Astrocyte (in vitro differentiated cells and primary cell): ENCODE measurements at regions not wholly inside any gene's neighbourhood (a gene's known extent, or its start where the extent isn't known, plus 50 kb on each side); places are given as distances from the start of the nearest gene placed in this dataset.

Experiments used
- DNase-seq: peaks from one replicate; pipeline ENCODE4 v3.0.0-alpha.2; 2010; ENCODE audit warnings: low read depth
- FAIRE-seq: peaks from 2 replicates; lab custom pipeline; 2011; peaks lifted over from hg19 to GRCh38; lab: Jason Lieb, UNC
- H2AFZ ChIP-seq: 2 replicates; pipeline ENCODE4 v1.6.0; 2012; ENCODE audit warnings: low read depth, low read length, inconsistent platforms
- H3K27ac ChIP-seq: 2 replicates; pipeline ENCODE4 v1.5.1; 2011; ENCODE audit warnings: low read depth, low read length, inconsistent platforms
- H3K27me3 ChIP-seq: 2 replicates; pipeline ENCODE4 v1.6.0; 2011; ENCODE audit warnings: low read length, inconsistent platforms; ENCODE audit not compliant: insufficient read depth
- H3K36me3 ChIP-seq: 2 replicates; pipeline ENCODE4 v1.5.1; 2011; ENCODE audit warnings: low read length, inconsistent platforms; ENCODE audit not compliant: insufficient read depth
- H3K4me1 ChIP-seq: 2 replicates; pipeline ENCODE4 v1.5.1; 2011; ENCODE audit warnings: low read length, inconsistent platforms; ENCODE audit not compliant: insufficient read depth
- H3K4me2 ChIP-seq: 2 replicates; pipeline ENCODE4 v1.6.0; 2012; ENCODE audit warnings: low read length, inconsistent platforms
- H3K4me3 ChIP-seq: 2 replicates; pipeline ENCODE4 v1.5.1; 2011; ENCODE audit warnings: low read depth, mild to moderate bottlenecking, low read length, inconsistent platforms; ENCODE audit not compliant: insufficient read depth
- H3K79me2 ChIP-seq: 2 replicates; pipeline ENCODE4 v1.6.0; 2012; ENCODE audit warnings: mild to moderate bottlenecking, low read length, inconsistent platforms; ENCODE audit not compliant: insufficient read depth
- H3K9ac ChIP-seq: 2 replicates; pipeline ENCODE4 v1.6.0; 2012; ENCODE audit warnings: mild to moderate bottlenecking, low read length, inconsistent platforms
- H3K9me3 ChIP-seq: 2 replicates; pipeline ENCODE4 v1.5.1; 2012; ENCODE audit warnings: low read depth, mild to moderate bottlenecking, low read length, inconsistent platforms; ENCODE audit not compliant: insufficient read depth
- H4K20me1 ChIP-seq: 2 replicates; pipeline ENCODE4 v1.6.0; 2012; ENCODE audit warnings: low read length, inconsistent platforms; ENCODE audit not compliant: insufficient read depth
- H3K27ac Mint-ChIP-seq: one replicate; pipeline ENCODE4 v1.8.0; 2021; ENCODE audit warnings: mild to moderate bottlenecking, mixed read lengths; ENCODE audit not compliant: unreplicated experiment
- H3K27me3 Mint-ChIP-seq: one replicate; pipeline ENCODE4 v1.8.0; 2021; ENCODE audit warnings: low read depth, mixed read lengths; ENCODE audit not compliant: unreplicated experiment
- H3K36me3 Mint-ChIP-seq: one replicate; pipeline ENCODE4 v1.8.0; 2021; ENCODE audit warnings: low read depth, mixed read lengths; ENCODE audit not compliant: unreplicated experiment
- H3K4me1 Mint-ChIP-seq: one replicate; pipeline ENCODE4 v1.8.0; 2021; ENCODE audit warnings: low read depth, mixed read lengths; ENCODE audit not compliant: unreplicated experiment
- H3K4me3 Mint-ChIP-seq: one replicate; pipeline ENCODE4 v1.8.0; 2021; ENCODE audit warnings: mild to moderate bottlenecking, moderate library complexity, mixed read lengths; ENCODE audit not compliant: unreplicated experiment
- H3K9me3 Mint-ChIP-seq: one replicate; pipeline ENCODE4 v1.8.0; 2021; ENCODE audit warnings: mild to moderate bottlenecking, mixed read lengths; ENCODE audit not compliant: unreplicated experiment
- CTCF ChIP-seq: IDR thresholded peaks from 2 replicates; pipeline ENCODE4 v1.5.1; 2011; ENCODE audit warnings: low read depth, mild to moderate bottlenecking, inconsistent platforms, low read length, moderate library complexity; ENCODE audit not compliant: insufficient read depth
- EZH2 ChIP-seq: IDR thresholded peaks from 2 replicates; pipeline ENCODE4 v1.6.1; 2012; ENCODE audit warnings: mild to moderate bottlenecking, low read length, inconsistent platforms; ENCODE audit not compliant: insufficient read depth

GRCh38 chr2:239827523-239827890, 197.6 kb downstream of the NDUFA10 start:
- Mint-ChIP-seq H3K36me3 (no peaks in the 10 kb centered on the region), H3K4me1 (peaks cover 9% of the 10 kb centered on the region), H3K4me3 (no peak overlapping the region), H3K27me3 (peaks cover 42% of the 10 kb centered on the region), H3K27ac (no peak overlapping the region), H3K9me3 (peaks cover 8% of the 10 kb centered on the region)
- H3K36me3 ChIP-seq = no peaks in the 10 kb centered on the region
- no peaks in the 10 kb centered on the region for H3K9me3 ChIP-seq
- H3K4me2 ChIP-seq = no peak overlapping the region
- no peaks in the 10 kb centered on the region for H3K79me2 ChIP-seq
- H3K4me3 ChIP-seq = no peak overlapping the region
- FAIRE-seq (no peak), DNase-seq (no peak)
- H4K20me1 ChIP-seq = no peaks in the 10 kb centered on the region
- TF ChIP-seq CTCF (no peak), EZH2 (no peak)
- no peak overlapping the region for H2AFZ ChIP-seq
- no peaks in the 10 kb centered on the region for H3K4me1 ChIP-seq
- no peaks in the 10 kb centered on the region for H3K27me3 ChIP-seq
- no peak overlapping the region for H3K27ac ChIP-seq
- H3K9ac ChIP-seq = no peak overlapping the region

- Histone ChIP-seq H3K4me2 (no peak overlapping the region), H3K27me3 (no peaks in the 10 kb centered on the region), H3K9ac (no peak overlapping the region), H2AFZ (no peak overlapping the region), H3K27ac (no peak overlapping the region), H3K4me1 (no peaks in the 10 kb centered on the region), H3K36me3 (no peaks in the 10 kb centered on the region), H3K79me2 (no peaks in the 10 kb centered on the region), H3K4me3 (no peak overlapping the region), H3K9me3 (no peaks in the 10 kb centered on the region), H4K20me1 (no peaks in the 10 kb centered on the region)
- H3K27ac Mint-ChIP-seq = no peak overlapping the region
- peaks cover 8% of the 10 kb centered on the region for H3K9me3 Mint-ChIP-seq
- peaks cover 42% of the 10 kb centered on the region for H3K27me3 Mint-ChIP-seq
- no peak for TF ChIP-seq CTCF
- no peak for TF ChIP-seq EZH2
- peaks cover 9% of the 10 kb centered on the region for H3K4me1 Mint-ChIP-seq
- FAIRE-seq (no peak), DNase-seq (no peak)
- no peak overlapping the region for H3K4me3 Mint-ChIP-seq
- no peaks in the 10 kb centered on the region for H3K36me3 Mint-ChIP-seq
Observed at GRCh38 chr2:239826786-239827522, 198.2 kb downstream of the NDUFA10 start.

- no peak for FAIRE-seq
- no peak overlapping the region for H3K4me2 ChIP-seq
- Mint-ChIP-seq H3K4me3 (no peak overlapping the region), H3K36me3 (no peaks in the 10 kb centered on the region), H3K27me3 (peaks cover 46% of the 10 kb centered on the region), H3K27ac (no peak overlapping the region), H3K4me1 (peaks cover 9% of the 10 kb centered on the region), H3K9me3 (peaks cover 8% of the 10 kb centered on the region)
- no peaks in the 10 kb centered on the region for H3K27me3 ChIP-seq
- TF ChIP-seq EZH2 = no peak
- no peak for TF ChIP-seq CTCF
- H4K20me1 ChIP-seq = no peaks in the 10 kb centered on the region
- no peaks in the 10 kb centered on the region for H3K4me1 ChIP-seq
- H3K9me3 ChIP-seq = no peaks in the 10 kb centered on the region
- H3K79me2 ChIP-seq = no peaks in the 10 kb centered on the region
- DNase-seq = no peak
- H2AFZ ChIP-seq = no peak overlapping the region
- no peak overlapping the region for H3K4me3 ChIP-seq
- no peaks in the 10 kb centered on the region for H3K36me3 ChIP-seq
- H3K27ac ChIP-seq = no peak overlapping the region
- no peak overlapping the region for H3K9ac ChIP-seq
Observed at GRCh38 chr2:239826376-239826775, 198.8 kb downstream of the NDUFA10 start.
